CD14-positive monocyte (primary cell): ENCODE measurements at regions not wholly inside any gene's neighbourhood (a gene's known extent, or its start where the extent isn't known, plus 50 kb on each side); places are given as distances from the start of the nearest gene placed in this dataset.

Experiments
- DNase-seq, 3 donors: peaks; one replicate each; pipeline ENCODE4 v3.0.0-alpha.2; 2011 to 2022
- H2AFZ ChIP-seq: 2 replicates; pipeline ENCODE4 v1.6.0; 2012; ENCODE audit warnings: mild to moderate bottlenecking, low read depth, low read length, inconsistent platforms; ENCODE audit not compliant: insufficient read depth, poor library complexity, severe bottlenecking
- H3K27ac ChIP-seq, 2 donors: 1 replicate in 1 of 2; 2 replicates in 1 of 2; pipeline ENCODE4 v1.5.1; 2012 to 2013; ENCODE audit warnings: low read length in 2 of 2, control low read depth in 1 of 2, inconsistent platforms in 1 of 2, low read depth in 1 of 2, mild to moderate bottlenecking in 1 of 2
- H3K27me3 ChIP-seq, 2 donors: one replicate each; pipeline versions ENCODE4 v1.6.0 to v1.6.1; 2011 to 2013; ENCODE audit warnings: low read length in 2 of 2; ENCODE audit not compliant: control insufficient read depth in 2 of 2, insufficient read depth in 2 of 2
- H3K36me3 ChIP-seq, 2 donors: replicated peaks in 1 of 2; 1 replicate in 1 of 2; 2 replicates in 1 of 2; pipeline versions ENCODE4 v1.5.1 to v1.6.1; 2012 to 2013; ENCODE audit warnings: low read length in 2 of 2, control low read depth in 1 of 2, inconsistent platforms in 1 of 2, mild to moderate bottlenecking in 1 of 2; ENCODE audit not compliant: insufficient read depth in 2 of 2, control insufficient read depth in 1 of 2
- H3K4me1 ChIP-seq, 2 donors: 1 replicate in 1 of 2; 2 replicates in 1 of 2; pipeline versions ENCODE4 v1.5.1 to v1.6.1; 2012 to 2013; ENCODE audit warnings: low read length in 2 of 2, control low read depth in 1 of 2, inconsistent platforms in 1 of 2, mild to moderate bottlenecking in 1 of 2, moderate library complexity in 1 of 2; ENCODE audit not compliant: insufficient read depth in 2 of 2, control insufficient read depth in 1 of 2
- H3K4me2 ChIP-seq: replicated peaks from 2 replicates; pipeline ENCODE3; 2012; ENCODE audit warnings: low read length, moderate library complexity, mild to moderate bottlenecking; ENCODE audit not compliant: poor library complexity, severe bottlenecking; ENCODE audit errors: extremely low read depth
- H3K4me3 ChIP-seq, 3 experiments: fragments of 200-600 bp in 1 of 3; sonication (generic) in 1 of 3; replicated peaks in 1 of 3; 1 replicate in 2 of 3; 2 replicates in 1 of 3; pipeline ENCODE4 v1.5.1; 2011 to 2013; ENCODE audit warnings: low read length in 3 of 3, mild to moderate bottlenecking in 3 of 3, control low read depth in 2 of 3, low read depth in 2 of 3, inconsistent platforms in 1 of 3, moderate library complexity in 1 of 3
- H3K79me2 ChIP-seq: 2 replicates; pipeline ENCODE4 v1.6.0; 2012; ENCODE audit warnings: mild to moderate bottlenecking, control low read depth, inconsistent platforms, low read length, moderate library complexity; ENCODE audit not compliant: insufficient read depth
- H3K9ac ChIP-seq: 2 replicates; pipeline ENCODE4 v1.6.0; 2017; ENCODE audit warnings: low read length, mild to moderate bottlenecking; ENCODE audit not compliant: insufficient read depth, poor library complexity, severe bottlenecking
- H3K9me3 ChIP-seq, 2 donors: replicated peaks in 1 of 2; 1 replicate in 1 of 2; 2 replicates in 1 of 2; pipeline versions ENCODE4 v1.5.1 to v1.6.1; 2012 to 2013; ENCODE audit warnings: low read length in 2 of 2, control low read depth in 1 of 2; ENCODE audit not compliant: control insufficient read depth in 1 of 2, insufficient read depth in 1 of 2
- H4K20me1 ChIP-seq: 2 replicates; pipeline ENCODE4 v1.6.0; 2012; ENCODE audit warnings: mild to moderate bottlenecking, low read length, control low read depth, moderate library complexity; ENCODE audit not compliant: insufficient read depth
- H3K27ac Mint-ChIP-seq, 7 donors: one replicate each; pipeline ENCODE4 v1.8.0; 2020; ENCODE audit warnings: mild to moderate bottlenecking in 7 of 7, mixed read lengths in 7 of 7, moderate library complexity in 6 of 7, inconsistent platforms in 2 of 7
- H3K27me3 Mint-ChIP-seq, 3 donors: one replicate each; pipeline ENCODE4 v1.8.0; 2021 to 2022; ENCODE audit warnings: low read depth in 3 of 3, mild to moderate bottlenecking in 3 of 3, mixed read lengths in 3 of 3, moderate library complexity in 3 of 3, inconsistent platforms in 1 of 3
- H3K36me3 Mint-ChIP-seq, 2 donors: one replicate each; pipeline ENCODE4 v1.8.0; 2020; ENCODE audit warnings: mixed read lengths in 2 of 2, inconsistent platforms in 1 of 2, mild to moderate bottlenecking in 1 of 2
- H3K4me1 Mint-ChIP-seq: one replicate; pipeline ENCODE4 v1.8.0; 2020; ENCODE audit warnings: mild to moderate bottlenecking, mixed read lengths
- H3K4me3 Mint-ChIP-seq, 2 donors: one replicate each; pipeline ENCODE4 v1.8.0; 2020; ENCODE audit warnings: mild to moderate bottlenecking in 2 of 2, mixed read lengths in 2 of 2, moderate library complexity in 1 of 2
- H3K9me3 Mint-ChIP-seq, 7 donors: one replicate each; pipeline ENCODE4 v1.8.0; 2020 to 2022; ENCODE audit warnings: mixed read lengths in 7 of 7, mild to moderate bottlenecking in 6 of 7, moderate library complexity in 6 of 7, inconsistent platforms in 2 of 7
- WGBS: methylation state at CpG from one replicate; pipeline ENCODE4 v1.1.5; 2013; ENCODE audit warnings: missing lambda C conversion rate; ENCODE audit not compliant: insufficient coverage; 5-methylcytosine and 5-hydroxymethylcytosine counted together
- intact Hi-C, 2 donors: fragments of 100-400 bp; cut with micrococcal nuclease; formaldehyde crosslinking; loops; one replicate each; pipeline versions ENCODE4 v1.15.0 to v1.15.1; 2023
- TF ChIP-seq, protein P1 (sequence below): fragments of 200-600 bp; IDR thresholded peaks from one replicate; pipeline ENCODE4 v1.8.0; 2022; ENCODE audit warnings: antibody characterized with exemption, mild to moderate bottlenecking

GRCh38 chr2:120981443-120981842, 245.8 kb downstream of the GLI2 start:
- H3K4me3 ChIP-seq: no peak overlapping the region
- H3K27ac Mint-ChIP-seq: no peak overlapping the region
- no peaks in the 10 kb centered on the region for H3K9me3 ChIP-seq
- WGBS: 86% methylated on average over 1 of the region's 4 CpGs
- no peaks in the 10 kb centered on the region for H3K27me3 ChIP-seq
- H3K9ac ChIP-seq: no peak overlapping the region
- intact Hi-C loops: no loop called here
- H3K27me3 Mint-ChIP-seq: peaks cover 0 to 4% (median 1%) of the 10 kb centered on the region in 3 donors
- H3K36me3 Mint-ChIP-seq: no peaks in the 10 kb centered on the region
- H3K9me3 Mint-ChIP-seq: no peaks in the 10 kb centered on the region
- no peaks in the 10 kb centered on the region for H3K36me3 ChIP-seq
- TF ChIP-seq, protein P1, sequence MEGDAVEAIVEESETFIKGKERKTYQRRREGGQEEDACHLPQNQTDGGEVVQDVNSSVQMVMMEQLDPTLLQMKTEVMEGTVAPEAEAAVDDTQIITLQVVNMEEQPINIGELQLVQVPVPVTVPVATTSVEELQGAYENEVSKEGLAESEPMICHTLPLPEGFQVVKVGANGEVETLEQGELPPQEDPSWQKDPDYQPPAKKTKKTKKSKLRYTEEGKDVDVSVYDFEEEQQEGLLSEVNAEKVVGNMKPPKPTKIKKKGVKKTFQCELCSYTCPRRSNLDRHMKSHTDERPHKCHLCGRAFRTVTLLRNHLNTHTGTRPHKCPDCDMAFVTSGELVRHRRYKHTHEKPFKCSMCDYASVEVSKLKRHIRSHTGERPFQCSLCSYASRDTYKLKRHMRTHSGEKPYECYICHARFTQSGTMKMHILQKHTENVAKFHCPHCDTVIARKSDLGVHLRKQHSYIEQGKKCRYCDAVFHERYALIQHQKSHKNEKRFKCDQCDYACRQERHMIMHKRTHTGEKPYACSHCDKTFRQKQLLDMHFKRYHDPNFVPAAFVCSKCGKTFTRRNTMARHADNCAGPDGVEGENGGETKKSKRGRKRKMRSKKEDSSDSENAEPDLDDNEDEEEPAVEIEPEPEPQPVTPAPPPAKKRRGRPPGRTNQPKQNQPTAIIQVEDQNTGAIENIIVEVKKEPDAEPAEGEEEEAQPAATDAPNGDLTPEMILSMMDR: no peak
- no peaks in the 10 kb centered on the region for H4K20me1 ChIP-seq
- no peak for DNase-seq
- no peak overlapping the region for H3K27ac ChIP-seq
- no peaks in the 10 kb centered on the region for H3K79me2 ChIP-seq
- H3K4me1 Mint-ChIP-seq: no peaks in the 10 kb centered on the region
- H3K4me2 ChIP-seq: no peak overlapping the region
- H3K4me1 ChIP-seq: no peaks in the 10 kb centered on the region
- no peak overlapping the region for H2AFZ ChIP-seq
- H3K4me3 Mint-ChIP-seq: no peak overlapping the region

- no peak overlapping the region for H3K4me2 ChIP-seq
- H3K4me1 ChIP-seq: no peaks in the 10 kb centered on the region
- H3K4me1 Mint-ChIP-seq: no peaks in the 10 kb centered on the region
- H3K4me3 ChIP-seq: no peak overlapping the region
- no peaks in the 10 kb centered on the region for H4K20me1 ChIP-seq
- H2AFZ ChIP-seq: no peak overlapping the region
- no peaks in the 10 kb centered on the region for H3K79me2 ChIP-seq
- no peak overlapping the region for H3K27ac ChIP-seq
- H3K9ac ChIP-seq: no peak overlapping the region
- no peaks in the 10 kb centered on the region for H3K36me3 ChIP-seq
- no peaks in the 10 kb centered on the region for H3K36me3 Mint-ChIP-seq
- TF ChIP-seq, protein P1: no peak
- H3K27me3 ChIP-seq: no peaks in the 10 kb centered on the region
- no peaks in the 10 kb centered on the region for H3K9me3 ChIP-seq
- DNase-seq: no peak
- H3K27me3 Mint-ChIP-seq: peaks cover 0 to 4% (median 0%) of the 10 kb centered on the region in 3 donors
- 89% methylated on average over 12 of the region's 20 CpGs for WGBS
- H3K27ac Mint-ChIP-seq: no peak overlapping the region
- H3K4me3 Mint-ChIP-seq: no peak overlapping the region
- peaks cover 0 to 2% (median 0%) of the 10 kb centered on the region in 7 donors for H3K9me3 Mint-ChIP-seq
- intact Hi-C loops: no loop called here
Measured at GRCh38 chr2:120982598-120982997, 246.9 kb downstream of the GLI2 start.
